ENCODE measurements at regions not wholly inside any gene's neighbourhood (a gene's known extent, or its start where the extent isn't known, plus 50 kb on each side); places are given as distances from the start of the nearest gene placed in this dataset.

GRCh38 chr4:137655302-137655701 is 123.0 kb upstream of the PCDH18 start:
- intact Hi-C loops (cut with micrococcal nuclease): no loop called here
- no peaks in the 10 kb centered on the region for H3K27me3 ChIP-seq (ENCODE audit: control insufficient read depth in 2 of 2, insufficient read depth in 2 of 2, low read length in 2 of 2)
- CTCF ChIA-PET: no interaction called here
- no peaks in the 10 kb centered on the region for H3K79me2 ChIP-seq (ENCODE audit: control insufficient read depth, insufficient read depth, low read length)
- no TSS peak for BruUV-seq (replicated peaks)
- dilution Hi-C loops (cut with MboI; ENCODE audit: extremely low pct_ligation_motif_present, low sequenced_read_pairs): no loop called here
- H3K9ac ChIP-seq (replicated peaks; ENCODE audit: extremely low read depth, insufficient read depth, low read length): no peak overlapping the region
- H3K4me3 ChIP-seq (replicated peaks in 1 of 3; ENCODE audit: insufficient read depth in 1 of 3, low read depth in 1 of 3, low read length in 3 of 3): no peak overlapping the region
- FAIRE-seq (no peak), DNase-seq (ENCODE audit: low read depth, low spot score) (no peak)
- H4K20me1 ChIP-seq (replicated peaks; ENCODE audit: control insufficient read depth, extremely low read depth, insufficient read depth, low read length): no peaks in the 10 kb centered on the region
- POLR2A ChIA-PET: no interaction called here
- H3K36me3 ChIP-seq (ENCODE audit: control insufficient read depth in 2 of 2, extremely low read depth in 1 of 2, insufficient read depth in 2 of 2, low read length in 2 of 2): no peaks in the 10 kb centered on the region
- TF ChIP-seq GATA2 (IDR thresholded peaks at IDR 0.05; ENCODE audit: insufficient read depth, insufficient read length, low read depth, low read length) (no peak), POLR2A (IDR thresholded peaks at IDR 0.05; ENCODE audit: low read depth, low read length) (no peak), MYC (IDR thresholded peaks at IDR 0.05; ENCODE audit: low read depth, low read length) (no peak), FOS (IDR thresholded peaks at IDR 0.05; ENCODE audit: borderline replicate concordance, insufficient read depth, low read length) (no peak), EZH2 (IDR thresholded peaks at IDR 0.05; ENCODE audit: borderline replicate concordance, low read depth, low read length, severe bottlenecking) (no peak), POLR2AphosphoS5 (IDR thresholded peaks at IDR 0.05; ENCODE audit: insufficient read depth, low read depth, low read length) (no peak), JUN (IDR thresholded peaks at IDR 0.05; ENCODE audit: borderline replicate concordance, insufficient read depth, insufficient read length, low read depth) (no peak), CTCF (IDR thresholded peaks at IDR 0.05; ENCODE audit: extremely low read depth in 1 of 2, insufficient read depth in 1 of 2, low read depth in 1 of 2, low read length in 2 of 2) (no peak)
- TF ChIP-seq, protein P1, sequence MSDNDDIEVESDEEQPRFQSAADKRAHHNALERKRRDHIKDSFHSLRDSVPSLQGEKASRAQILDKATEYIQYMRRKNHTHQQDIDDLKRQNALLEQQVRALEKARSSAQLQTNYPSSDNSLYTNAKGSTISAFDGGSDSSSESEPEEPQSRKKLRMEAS (IDR thresholded peaks at IDR 0.05; ENCODE audit: insufficient read depth, insufficient read length): no peak
- H3K4me1 ChIP-seq (ENCODE audit: control insufficient read depth, extremely low read depth, insufficient read depth, low read length): no peaks in the 10 kb centered on the region
- no peak overlapping the region for H3K4me2 ChIP-seq (ENCODE audit: insufficient read depth, low read length)
- no peak overlapping the region for H3K27ac ChIP-seq (ENCODE audit: insufficient read depth, low read depth, low read length)
- H3K9me1 ChIP-seq (replicated peaks; ENCODE audit: control insufficient read depth, extremely low read depth, insufficient read depth, low read length): no peaks in the 10 kb centered on the region
- H3K9me3 ChIP-seq (replicated peaks; ENCODE audit: control insufficient read depth, insufficient read depth, low read length): no peaks in the 10 kb centered on the region
- no peak overlapping the region for H2AFZ ChIP-seq (ENCODE audit: low read depth, low read length)

All from endothelial cell of umbilical vein (primary cell).